ENCODE measurements at regions not wholly inside any gene's neighbourhood (a gene's known extent, or its start where the extent isn't known, plus 50 kb on each side); places are given as distances from the start of the nearest gene placed in this dataset.
"Not testable (repeated sequence)": the region's sequence is repeated elsewhere in the genome, so short reads cannot be mapped to it uniquely, and the experiment has no call there.

- DNase-seq: no peak
Measured at GRCh38 chr16:73131156-73131862, 83.4 kb upstream of the ZFHX3 start.

GRCh38 chr16:73129455-73129854, 81.5 kb upstream of the ZFHX3 start:
- DNase-seq: no peak

GRCh38 chr16:73126525-73126853, 78.6 kb upstream of the ZFHX3 start:
- no peak for DNase-seq

GRCh38 chr16:73125850-73126524, 78.1 kb upstream of the ZFHX3 start:
- no peak for DNase-seq

GRCh38 chr16:73124665-73125375, 76.9 kb upstream of the ZFHX3 start:
- no peak for DNase-seq

GRCh38 chr16:73124097-73124652, 76.2 kb upstream of the ZFHX3 start:
- DNase-seq: no peak

GRCh38 chr16:73122604-73123391, 74.9 kb upstream of the ZFHX3 start:
- DNase-seq: no peak

- no peak for DNase-seq
Measured at GRCh38 chr16:73116576-73116975, 68.6 kb upstream of the ZFHX3 start.

- no peak for DNase-seq
Measured at GRCh38 chr16:73113336-73113735, 65.4 kb upstream of the ZFHX3 start.

- no peak for DNase-seq
Measured at GRCh38 chr16:73108195-73108963, 60.5 kb upstream of the ZFHX3 start.

- no peak for DNase-seq
Measured at GRCh38 chr16:73107371-73107770, 59.4 kb upstream of the ZFHX3 start.

- DNase-seq: no peak
Measured at GRCh38 chr16:73106329-73107034, 58.6 kb upstream of the ZFHX3 start.

- no peak for DNase-seq
Measured at GRCh38 chr16:73101568-73101967, 53.6 kb upstream of the ZFHX3 start.

- DNase-seq: not testable (repeated sequence)
Measured at GRCh38 chr16:73099601-73100000, 51.7 kb upstream of the ZFHX3 start.
